HepG2 (cell line): ENCODE measurements at regions not wholly inside any gene's neighbourhood (a gene's known extent, or its start where the extent isn't known, plus 50 kb on each side); places are given as distances from the start of the nearest gene placed in this dataset.

Experiments
- ATAC-seq: fragments of 200-7000 bp; cut with Tn5 transposase; 3 replicates; pipeline ENCODE4 v1.9.1; 2020; ENCODE audit warnings: mild to moderate bottlenecking, moderate library complexity
- BruUV-seq: library from RNA; stranded (reverse); fragments of 400-500 nt; replicated peaks from 2 replicates; lab custom pipeline; 2021; lab: Mats Ljungman, UMichigan
- CTCF ChIA-PET: fragments of 300-600 bp; formaldehyde crosslinking; extraction: SDS; loops from one replicate; lab custom pipeline; 2021; ENCODE audit warnings: low total read pairs, inconsistent platforms, low intra/inter-chr PET ratio; lab: Yijun Ruan, JAX
- POLR2A ChIA-PET: fragments of 350-600 bp; sonication (Branson Sonifier 250); formaldehyde crosslinking; loops from one replicate; lab custom pipeline; 2020; ENCODE audit warnings: antibody characterized with exemption, inconsistent platforms; lab: Yijun Ruan, JAX
- DNase-seq: peaks from one replicate; pipeline ENCODE4 v3.0.0-alpha.2; 2015; ENCODE audit warnings: low spot score
- FAIRE-seq: peaks from 3 replicates; lab custom pipeline; 2011; peaks lifted over from hg19 to GRCh38; lab: Jason Lieb, UNC
- H2AFZ ChIP-seq: one replicate; pipeline ENCODE4 v1.6.1; 2011; ENCODE audit warnings: low read length, inconsistent platforms
- H3K27ac ChIP-seq: fragments of 300-600 bp; 3 replicates; pipeline ENCODE4 v1.8.0; 2011; ENCODE audit warnings: mixed run types, mild to moderate bottlenecking, mixed read lengths, low read length, inconsistent platforms; ENCODE audit not compliant: insufficient read depth; ENCODE audit errors: extremely low read length
- H3K27me3 ChIP-seq, 2 experiments: fragments of 200-600 bp in 1 of 2; 2 replicates in 1 of 2; 3 replicates in 1 of 2; pipeline versions ENCODE4 v1.6.0 to v1.8.0; 2011; ENCODE audit warnings: low read length in 2 of 2, mild to moderate bottlenecking in 2 of 2, moderate library complexity in 2 of 2, inconsistent platforms in 1 of 2; ENCODE audit not compliant: insufficient read depth in 2 of 2, control insufficient read depth in 1 of 2
- H3K36me3 ChIP-seq, 2 experiments: fragments of 200-600 bp in 1 of 2; replicated peaks in 1 of 2; 2 replicates in 1 of 2; 3 replicates in 1 of 2; pipeline versions ENCODE4 v1.5.1 to v1.8.0; 2011; ENCODE audit warnings: low read length in 2 of 2, inconsistent platforms in 1 of 2; ENCODE audit not compliant: insufficient read depth in 2 of 2, control insufficient read depth in 1 of 2
- H3K4me1 ChIP-seq: 2 replicates; pipeline ENCODE4 v1.5.1; 2012; ENCODE audit warnings: low read length, inconsistent platforms; ENCODE audit not compliant: insufficient read depth
- H3K4me2 ChIP-seq: 2 replicates; pipeline ENCODE4 v1.6.0; 2011; ENCODE audit warnings: low read depth, low read length, inconsistent platforms
- H3K4me3 ChIP-seq, 3 experiments: fragments of 200-600 bp in 1 of 3; sonication (generic), shearing (Covaris generic) in 1 of 3; replicated peaks in 1 of 3; 2 replicates each; pipeline ENCODE4 v1.5.1; 2011 to 2016; ENCODE audit warnings: low read length in 3 of 3, inconsistent platforms in 2 of 3, low read depth in 2 of 3, mild to moderate bottlenecking in 2 of 3, control low read depth in 1 of 3, mixed read lengths in 1 of 3; ENCODE audit not compliant: insufficient read depth in 1 of 3
- H3K79me2 ChIP-seq: one replicate; pipeline ENCODE4 v1.6.1; 2011; ENCODE audit warnings: low read length, inconsistent platforms; ENCODE audit not compliant: insufficient read depth
- H3K9ac ChIP-seq: 2 replicates; pipeline ENCODE4 v1.6.0; 2011; ENCODE audit warnings: mild to moderate bottlenecking, low read depth, low read length, inconsistent platforms; ENCODE audit not compliant: insufficient read depth
- H3K9me3 ChIP-seq: 2 replicates; pipeline ENCODE4 v1.5.1; 2012; ENCODE audit warnings: mild to moderate bottlenecking, low read length
- H4K20me1 ChIP-seq: 2 replicates; pipeline ENCODE4 v1.6.0; 2011; ENCODE audit warnings: inconsistent platforms, mild to moderate bottlenecking, low read length, moderate library complexity; ENCODE audit not compliant: insufficient read depth
- KDM4B ChIP-seq: sonication (generic); formaldehyde crosslinking; IDR thresholded peaks from 2 replicates; pipeline ENCODE4 v1.4.0; 2020; ENCODE audit warnings: missing genetic modification reagents
- NCOA5 ChIP-seq: sonication (generic); formaldehyde crosslinking; IDR thresholded peaks from 2 replicates; pipeline ENCODE4 v1.4.0; 2020; ENCODE audit warnings: missing genetic modification reagents
- NKX3-1 ChIP-seq: sonication (generic); formaldehyde crosslinking; IDR thresholded peaks from 2 replicates; pipeline ENCODE4 v1.5.0; 2020; ENCODE audit warnings: missing genetic modification reagents
- PREB ChIP-seq: sonication (generic); formaldehyde crosslinking; IDR thresholded peaks from 2 replicates; pipeline ENCODE4 v1.4.0; 2020; ENCODE audit warnings: missing genetic modification reagents
- REXO4 ChIP-seq: sonication (generic); formaldehyde crosslinking; IDR thresholded peaks from 2 replicates; pipeline ENCODE4 v1.8.0; 2022; ENCODE audit warnings: missing genetic modification reagents, mild to moderate bottlenecking, borderline replicate concordance
- XBP1 ChIP-seq: sonication (generic); formaldehyde crosslinking; IDR thresholded peaks from 2 replicates; pipeline ENCODE4 v1.5.0; 2020; ENCODE audit warnings: missing genetic modification reagents
- ZBTB8A ChIP-seq: sonication (generic); formaldehyde crosslinking; IDR thresholded peaks from 2 replicates; pipeline ENCODE4 v1.4.0; 2020; ENCODE audit warnings: mild to moderate bottlenecking, low read depth, missing genetic modification reagents, borderline replicate concordance
- ZNF414 ChIP-seq: sonication (generic); formaldehyde crosslinking; IDR thresholded peaks from 2 replicates; pipeline ENCODE4 v1.5.0; 2020; ENCODE audit warnings: missing genetic modification reagents
- WGBS: methylation state at CpG from one replicate; pipeline ENCODE4 v1.1.6; 2017; ENCODE audit warnings: low lambda C conversion rate; 5-methylcytosine and 5-hydroxymethylcytosine counted together
- in situ Hi-C: cut with HindIII; loops from 2 replicates; pipeline ENCODE4 v1.10.0; 2017; ENCODE audit warnings: low pct_unique_long_range_greater_than_20kb; ENCODE audit not compliant: extremely low pct_ligation_motif_present
- intact Hi-C: fragments of 100-400 bp; cut with micrococcal nuclease; formaldehyde crosslinking; loops from one replicate; pipeline ENCODE4 v1.10.0; 2022; ENCODE audit not compliant: unreplicated experiment

- no peaks in the 10 kb centered on the region for H3K79me2 ChIP-seq
- H2AFZ ChIP-seq = no peak overlapping the region
- in situ Hi-C loops = no loop called here
- ChIA-PET CTCF (no interaction called here), POLR2A (no interaction called here)
- no peak overlapping the region for H3K4me3 ChIP-seq
- H3K27me3 ChIP-seq = no peaks in the 10 kb centered on the region
- no peak overlapping the region for H3K4me2 ChIP-seq
- no peak overlapping the region for H3K27ac ChIP-seq
- TF ChIP-seq REXO4 (CRISPR knock-in tag) (no peak), KDM4B (no peak)
- DNase-seq (no peak), ATAC-seq (no peak), FAIRE-seq (no peak)
- BruUV-seq = no TSS peak
- peaks cover 8% of the 10 kb centered on the region; the same call in 1 of the 2 replicates for H3K9me3 ChIP-seq
- H4K20me1 ChIP-seq = no peaks in the 10 kb centered on the region
- no peaks in the 10 kb centered on the region for H3K4me1 ChIP-seq
- H3K9ac ChIP-seq = no peak overlapping the region
- 0% methylated on average over 5 of the region's 5 CpGs for WGBS
- intact Hi-C loops = no loop called here
- H3K36me3 ChIP-seq = no peaks in the 10 kb centered on the region
These were observed 267.9 kb upstream of the SP8 start for GRCh38 chr7:21054427-21055112.

GRCh38 chr7:21059069-21059468, 272.4 kb upstream of the SP8 start:
- Histone ChIP-seq H3K36me3 (no peaks in the 10 kb centered on the region), H3K27me3 (no peaks in the 10 kb centered on the region), H3K27ac (no peak overlapping the region), H3K4me1 (no peaks in the 10 kb centered on the region), H3K79me2 (no peaks in the 10 kb centered on the region), H3K9me3 (peaks cover 14% of the 10 kb centered on the region; the same call in 1 of the 2 replicates), H3K9ac (no peak overlapping the region), H2AFZ (no peak overlapping the region), H3K4me2 (no peak overlapping the region), H4K20me1 (no peaks in the 10 kb centered on the region), H3K4me3 (no peak overlapping the region)
- no TSS peak for BruUV-seq
- POLR2A ChIA-PET = no interaction called here
- CTCF ChIA-PET = no interaction called here
- intact Hi-C loops = no loop called here
- in situ Hi-C loops = no loop called here
- no peak for TF ChIP-seq ZBTB8A (CRISPR knock-in tag)
- TF ChIP-seq XBP1 (CRISPR knock-in tag) = no peak
- no peak for TF ChIP-seq ZNF414 (CRISPR knock-in tag)
- TF ChIP-seq NKX3-1 (CRISPR knock-in tag) = no peak
- TF ChIP-seq NCOA5 (CRISPR knock-in tag) = no peak
- no peak for TF ChIP-seq PREB (CRISPR knock-in tag)
- WGBS = 0% methylated on average over 2 of the region's 2 CpGs
- no peak for DNase-seq
- no peak for FAIRE-seq
- no peak for ATAC-seq
